Cardiac fibroblast (primary cell): ENCODE measurements at regions not wholly inside any gene's neighbourhood (a gene's known extent, or its start where the extent isn't known, plus 50 kb on each side); places are given as distances from the start of the nearest gene placed in this dataset.

Experiments used
- DNase-seq, 2 donors: peaks; one replicate each; pipeline versions ENCODE4 v3.0.0 to v3.0.0-alpha.2; 2010; ENCODE audit warnings: low read depth in 2 of 2
- H3K4me3 ChIP-seq, 2 donors: replicated peaks in 1 of 2; 1 replicate in 1 of 2; 2 replicates in 1 of 2; pipeline ENCODE4 v1.5.1; 2011; ENCODE audit warnings: low read depth in 2 of 2, low read length in 2 of 2, mild to moderate bottlenecking in 2 of 2, moderate library complexity in 1 of 2
- CTCF ChIP-seq: IDR thresholded peaks from one replicate; pipeline ENCODE4 v1.5.1; 2011; ENCODE audit warnings: low read depth, mild to moderate bottlenecking, low read length, inconsistent platforms

- no peak for TF ChIP-seq CTCF
- DNase-seq, result no peak
- H3K4me3 ChIP-seq, result no peak overlapping the region
Measured at GRCh38 chr2:146238254-146238966, 1606.4 kb upstream of the ACVR2A start.

- no peak for TF ChIP-seq CTCF
- no peak overlapping the region for H3K4me3 ChIP-seq
- DNase-seq, result no peak
Measured at GRCh38 chr2:146235158-146235557, 1609.7 kb upstream of the ACVR2A start.

- no peak overlapping the region for H3K4me3 ChIP-seq
- no peak for TF ChIP-seq CTCF
- no peak for DNase-seq
Measured at GRCh38 chr2:146229508-146230155, 1615.2 kb upstream of the ACVR2A start.

- no peak overlapping the region for H3K4me3 ChIP-seq
- no peak for DNase-seq
- TF ChIP-seq CTCF, result no peak
Measured at GRCh38 chr2:146228466-146229058, 1616.3 kb upstream of the ACVR2A start.

- TF ChIP-seq CTCF, result no peak
- no peak for DNase-seq
- no peak overlapping the region for H3K4me3 ChIP-seq
Measured at GRCh38 chr2:146228020-146228393, 1616.8 kb upstream of the ACVR2A start.

GRCh38 chr2:146227152-146228019 lies 1617.4 kb upstream of the ACVR2A start:
- no peak for DNase-seq
- H3K4me3 ChIP-seq, result no peak overlapping the region
- no peak for TF ChIP-seq CTCF
